ENCODE measurements at regions not wholly inside any gene's neighbourhood (a gene's known extent, or its start where the extent isn't known, plus 50 kb on each side); places are given as distances from the start of the nearest gene placed in this dataset.

DNA sequence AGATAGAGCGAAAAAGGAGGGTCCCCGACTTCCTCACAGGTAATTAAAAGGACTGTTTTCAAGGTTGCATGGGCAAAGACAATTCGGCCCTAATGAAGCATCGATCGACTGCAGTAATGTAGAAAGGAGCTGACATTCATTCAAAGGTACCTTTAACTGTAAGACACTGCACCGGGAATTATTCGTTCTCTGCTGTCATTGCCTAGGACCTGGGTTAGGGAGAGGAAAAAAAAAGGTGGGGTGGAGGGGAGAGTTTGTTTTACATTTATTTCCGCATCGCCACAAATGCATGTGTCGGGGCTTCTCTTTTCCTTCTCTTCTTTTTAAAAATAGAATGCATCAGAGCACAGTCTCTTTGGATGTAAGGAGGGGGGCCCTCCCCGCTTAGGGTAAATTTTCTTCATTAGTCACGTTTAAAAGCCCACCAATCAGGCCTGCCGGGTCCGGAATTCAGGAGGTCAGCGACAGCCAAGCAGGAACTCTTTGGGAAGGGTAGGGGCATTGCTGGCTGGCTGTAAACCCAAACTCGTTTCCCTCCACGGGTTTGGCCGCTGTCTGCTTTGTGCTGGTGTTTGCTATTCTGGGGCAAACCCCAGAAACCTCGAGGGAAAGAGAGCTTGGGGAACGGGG is 496.2 kb upstream of the ZFHX3 start:
- TF ChIP-seq, protein P1, sequence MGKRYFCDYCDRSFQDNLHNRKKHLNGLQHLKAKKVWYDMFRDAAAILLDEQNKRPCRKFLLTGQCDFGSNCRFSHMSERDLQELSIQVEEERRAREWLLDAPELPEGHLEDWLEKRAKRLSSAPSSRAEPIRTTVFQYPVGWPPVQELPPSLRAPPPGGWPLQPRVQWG (CRISPR knock-in tag; IDR thresholded peaks at IDR 0.05; ENCODE audit: borderline replicate concordance, low read depth) = no peak
- TF ChIP-seq REPIN1 (CRISPR knock-in tag; IDR thresholded peaks at IDR 0.05; ENCODE audit: borderline replicate concordance, low read depth) (no peak), ZNF331 (CRISPR knock-in tag; IDR thresholded peaks at IDR 0.05) (no peak), SRF (IDR thresholded peaks at IDR 0.05; ENCODE audit: low read depth, low read length) (no peak), ZNF619 (CRISPR knock-in tag; IDR thresholded peaks at IDR 0.05) (no peak), RNF2 (conservative IDR thresholded peaks at IDR 0.05; ENCODE audit: low read depth) (no peak), DPF2 (CRISPR knock-in tag; IDR thresholded peaks at IDR 0.05; ENCODE audit: borderline replicate concordance, low read depth) (no peak)
- TF ChIP-seq, protein P2, sequence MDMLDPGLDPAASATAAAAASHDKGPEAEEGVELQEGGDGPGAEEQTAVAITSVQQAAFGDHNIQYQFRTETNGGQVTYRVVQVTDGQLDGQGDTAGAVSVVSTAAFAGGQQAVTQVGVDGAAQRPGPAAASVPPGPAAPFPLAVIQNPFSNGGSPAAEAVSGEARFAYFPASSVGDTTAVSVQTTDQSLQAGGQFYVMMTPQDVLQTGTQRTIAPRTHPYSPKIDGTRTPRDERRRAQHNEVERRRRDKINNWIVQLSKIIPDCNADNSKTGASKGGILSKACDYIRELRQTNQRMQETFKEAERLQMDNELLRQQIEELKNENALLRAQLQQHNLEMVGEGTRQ (IDR thresholded peaks at IDR 0.05; ENCODE audit: low read depth, low read length) = no peak
- TF ChIP-seq, protein P2 (CRISPR knock-in tag; IDR thresholded peaks at IDR 0.05; ENCODE audit: borderline replicate concordance) = no peak
- TF ChIP-seq, protein P3, sequence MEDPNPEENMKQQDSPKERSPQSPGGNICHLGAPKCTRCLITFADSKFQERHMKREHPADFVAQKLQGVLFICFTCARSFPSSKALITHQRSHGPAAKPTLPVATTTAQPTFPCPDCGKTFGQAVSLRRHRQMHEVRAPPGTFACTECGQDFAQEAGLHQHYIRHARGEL (CRISPR knock-in tag; IDR thresholded peaks at IDR 0.05) = no peak
- TF ChIP-seq, protein P4, sequence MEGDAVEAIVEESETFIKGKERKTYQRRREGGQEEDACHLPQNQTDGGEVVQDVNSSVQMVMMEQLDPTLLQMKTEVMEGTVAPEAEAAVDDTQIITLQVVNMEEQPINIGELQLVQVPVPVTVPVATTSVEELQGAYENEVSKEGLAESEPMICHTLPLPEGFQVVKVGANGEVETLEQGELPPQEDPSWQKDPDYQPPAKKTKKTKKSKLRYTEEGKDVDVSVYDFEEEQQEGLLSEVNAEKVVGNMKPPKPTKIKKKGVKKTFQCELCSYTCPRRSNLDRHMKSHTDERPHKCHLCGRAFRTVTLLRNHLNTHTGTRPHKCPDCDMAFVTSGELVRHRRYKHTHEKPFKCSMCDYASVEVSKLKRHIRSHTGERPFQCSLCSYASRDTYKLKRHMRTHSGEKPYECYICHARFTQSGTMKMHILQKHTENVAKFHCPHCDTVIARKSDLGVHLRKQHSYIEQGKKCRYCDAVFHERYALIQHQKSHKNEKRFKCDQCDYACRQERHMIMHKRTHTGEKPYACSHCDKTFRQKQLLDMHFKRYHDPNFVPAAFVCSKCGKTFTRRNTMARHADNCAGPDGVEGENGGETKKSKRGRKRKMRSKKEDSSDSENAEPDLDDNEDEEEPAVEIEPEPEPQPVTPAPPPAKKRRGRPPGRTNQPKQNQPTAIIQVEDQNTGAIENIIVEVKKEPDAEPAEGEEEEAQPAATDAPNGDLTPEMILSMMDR (CRISPR knock-in tag; IDR thresholded peaks at IDR 0.05) = no peak

Measured in HepG2 (cell line).